HCT116 (cell line): ENCODE measurements at regions not wholly inside any gene's neighbourhood (a gene's known extent, or its start where the extent isn't known, plus 50 kb on each side); places are given as distances from the start of the nearest gene placed in this dataset.

Experiments used
- EZH2 ChIP-seq: fragments of 200-600 bp; sonication (generic); IDR thresholded peaks from 2 replicates; pipeline ENCODE4 v1.6.1; 2017; ENCODE audit warnings: antibody characterized with exemption, mixed run types
- POLR2A ChIP-seq: IDR thresholded peaks from 2 replicates; pipeline ENCODE4 v1.7.0; 2011; ENCODE audit warnings: borderline replicate concordance; ENCODE audit not compliant: insufficient read depth, insufficient read length; ENCODE audit errors: extremely low read depth
- POLR2AphosphoS5 ChIP-seq: IDR thresholded peaks from 2 replicates; pipeline ENCODE4 v1.6.1; 2011; ENCODE audit warnings: mild to moderate bottlenecking, low read depth, low read length, moderate library complexity
- RAD21 ChIP-seq: IDR thresholded peaks from 2 replicates; pipeline ENCODE4 v1.6.1; 2012; ENCODE audit warnings: low read depth, mild to moderate bottlenecking
- TF ChIP-seq, protein P1 (sequence below), 3 experiments: fragments of 200-600 bp in 1 of 3; sonication (generic) in 1 of 3; IDR thresholded peaks in 2 of 3; conservative IDR thresholded peaks in 1 of 3; 2 replicates each; pipeline ENCODE4 v1.5.1; 2012 to 2017; ENCODE audit warnings: low read depth in 2 of 3, low read length in 2 of 3, antibody characterized with exemption in 1 of 3, borderline replicate concordance in 1 of 3, control low read depth in 1 of 3, mild to moderate bottlenecking in 1 of 3, mixed read lengths in 1 of 3, mixed run types in 1 of 3, moderate library complexity in 1 of 3; ENCODE audit not compliant: insufficient read depth in 1 of 3
- TF ChIP-seq, protein P2 (sequence below): IDR thresholded peaks from 2 replicates; pipeline ENCODE4 v1.6.1; 2012

DNA sequence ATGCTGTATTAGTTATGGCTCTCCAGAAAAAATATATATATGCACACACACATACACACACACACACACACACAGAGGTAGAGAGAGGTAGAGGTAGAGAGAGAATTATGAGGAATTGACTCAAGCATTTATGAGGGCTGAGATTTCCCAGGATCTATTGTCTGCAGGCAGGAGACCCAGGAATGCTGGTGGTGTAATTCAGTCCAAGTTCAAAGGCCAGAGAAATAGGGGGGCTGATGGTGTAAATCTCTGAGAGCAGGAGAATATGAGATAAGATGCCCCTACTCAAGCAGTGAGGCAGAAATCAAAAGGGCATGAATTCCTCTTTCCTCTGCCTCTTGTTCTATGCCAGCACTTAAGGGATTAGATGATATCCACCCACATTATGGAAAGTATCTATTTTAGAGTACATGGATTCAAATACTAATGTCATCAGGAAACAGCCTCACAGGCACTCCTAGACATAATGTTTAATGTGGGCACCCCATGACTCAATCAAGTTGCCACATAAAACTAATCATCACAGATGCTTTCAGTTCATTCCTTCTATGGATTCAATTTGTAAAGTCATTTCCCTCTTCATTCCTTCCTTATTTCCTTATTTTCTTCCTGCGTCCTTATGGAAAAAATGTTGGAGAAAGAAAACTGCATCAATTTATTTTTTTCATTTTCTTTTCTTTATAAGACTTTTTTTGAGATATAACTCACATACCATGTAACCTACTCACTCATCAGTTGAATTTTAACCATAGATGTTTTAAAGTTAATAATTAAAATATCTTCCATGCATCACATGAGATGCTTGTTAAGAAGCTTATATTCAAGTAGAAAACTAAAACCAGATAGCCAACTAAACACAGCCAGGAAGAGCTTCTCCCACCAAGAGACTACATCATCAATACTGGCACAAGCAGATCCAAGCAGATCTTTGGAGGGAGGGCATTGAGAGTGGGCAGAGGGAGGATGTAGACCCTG is 406.2 kb downstream of the MBD2 start:
- TF ChIP-seq POLR2AphosphoS5 = no peak
- TF ChIP-seq, protein P1, sequence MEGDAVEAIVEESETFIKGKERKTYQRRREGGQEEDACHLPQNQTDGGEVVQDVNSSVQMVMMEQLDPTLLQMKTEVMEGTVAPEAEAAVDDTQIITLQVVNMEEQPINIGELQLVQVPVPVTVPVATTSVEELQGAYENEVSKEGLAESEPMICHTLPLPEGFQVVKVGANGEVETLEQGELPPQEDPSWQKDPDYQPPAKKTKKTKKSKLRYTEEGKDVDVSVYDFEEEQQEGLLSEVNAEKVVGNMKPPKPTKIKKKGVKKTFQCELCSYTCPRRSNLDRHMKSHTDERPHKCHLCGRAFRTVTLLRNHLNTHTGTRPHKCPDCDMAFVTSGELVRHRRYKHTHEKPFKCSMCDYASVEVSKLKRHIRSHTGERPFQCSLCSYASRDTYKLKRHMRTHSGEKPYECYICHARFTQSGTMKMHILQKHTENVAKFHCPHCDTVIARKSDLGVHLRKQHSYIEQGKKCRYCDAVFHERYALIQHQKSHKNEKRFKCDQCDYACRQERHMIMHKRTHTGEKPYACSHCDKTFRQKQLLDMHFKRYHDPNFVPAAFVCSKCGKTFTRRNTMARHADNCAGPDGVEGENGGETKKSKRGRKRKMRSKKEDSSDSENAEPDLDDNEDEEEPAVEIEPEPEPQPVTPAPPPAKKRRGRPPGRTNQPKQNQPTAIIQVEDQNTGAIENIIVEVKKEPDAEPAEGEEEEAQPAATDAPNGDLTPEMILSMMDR (IDR thresholded peaks at IDR 0.05 in 2 of 3, conservative IDR thresholded peaks at IDR 0.05 in 1 of 3; ENCODE audit: borderline replicate concordance in 1 of 3, insufficient read depth in 1 of 3, low read depth in 2 of 3, low read length in 2 of 3) = no peak
- TF ChIP-seq, protein P2, sequence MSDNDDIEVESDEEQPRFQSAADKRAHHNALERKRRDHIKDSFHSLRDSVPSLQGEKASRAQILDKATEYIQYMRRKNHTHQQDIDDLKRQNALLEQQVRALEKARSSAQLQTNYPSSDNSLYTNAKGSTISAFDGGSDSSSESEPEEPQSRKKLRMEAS = no peak
- TF ChIP-seq EZH2 = no peak
- no peak for TF ChIP-seq RAD21
- no peak for TF ChIP-seq POLR2A
